H1 (cell line): ENCODE measurements at regions not wholly inside any gene's neighbourhood (a gene's known extent, or its start where the extent isn't known, plus 50 kb on each side); places are given as distances from the start of the nearest gene placed in this dataset.

ENCODE experiments used
- NANOG ChIP-seq: IDR thresholded peaks from 2 replicates; pipeline ENCODE4 v1.6.1; 2011; ENCODE audit warnings: low read length, low read depth, mild to moderate bottlenecking, inconsistent platforms; ENCODE audit not compliant: insufficient read depth, poor library complexity, severe bottlenecking
- RBBP5 ChIP-seq: IDR thresholded peaks from 2 replicates; pipeline ENCODE4 v1.7.1; 2012; ENCODE audit warnings: low read depth, mild to moderate bottlenecking, inconsistent platforms, low read length, moderate library complexity, borderline replicate concordance
- SP1 ChIP-seq: IDR thresholded peaks from 2 replicates; pipeline ENCODE4 v1.6.1; 2011; ENCODE audit warnings: low read depth, low read length
- TBP ChIP-seq: IDR thresholded peaks from 2 replicates; pipeline ENCODE4 v1.6.1; 2011; ENCODE audit warnings: low read depth, low read length, improper control_type of control experiment

DNA sequence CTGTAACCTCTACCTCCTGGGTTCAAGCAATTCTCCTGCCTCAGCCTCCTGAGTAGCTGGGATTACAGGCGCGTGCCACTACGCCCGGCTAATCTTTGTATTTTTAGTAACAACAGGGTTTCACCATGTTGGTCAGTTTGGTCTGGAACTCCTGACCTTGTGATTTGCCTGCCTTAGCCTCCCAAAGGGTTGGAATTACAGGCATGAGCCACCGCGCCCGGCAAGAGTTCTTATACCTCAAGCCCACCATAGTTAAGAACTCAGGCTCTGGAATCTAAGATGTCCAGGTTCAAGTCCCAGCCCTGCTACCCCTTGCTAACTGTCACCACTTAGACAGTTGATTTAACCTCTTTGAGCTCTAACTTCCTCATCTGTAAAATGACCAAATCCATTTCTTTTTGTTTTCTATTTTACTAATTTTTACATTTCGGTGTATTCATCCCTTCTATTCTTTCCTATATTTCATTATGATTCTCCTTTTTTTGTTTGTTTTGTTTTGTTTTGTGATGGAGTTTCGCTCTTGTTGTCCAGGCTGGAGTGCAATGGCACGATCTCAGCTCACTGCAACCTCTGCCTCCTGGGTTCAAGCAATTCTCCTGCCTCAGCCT lies 104.8 kb upstream of the ZNF217 start (continued):
- TF ChIP-seq SP1 (no peak), TBP (no peak), RBBP5 (no peak), NANOG (no peak)
